22Rv1 (cell line): ENCODE measurements at regions not wholly inside any gene's neighbourhood (a gene's known extent, or its start where the extent isn't known, plus 50 kb on each side); places are given as distances from the start of the nearest gene placed in this dataset.
"Not testable (repeated sequence)": the region's sequence is repeated elsewhere in the genome, so short reads cannot be mapped to it uniquely, and the experiment has no call there.

Experiments used
- ZFX ChIP-seq: fragments of 450-650 bp; IDR thresholded peaks from 2 replicates; pipeline ENCODE4 v1.6.1; 2017; ENCODE audit warnings: antibody characterized with exemption, borderline replicate concordance
- TF ChIP-seq, protein P1 (sequence below): fragments of 450-650 bp; IDR thresholded peaks from 2 replicates; pipeline ENCODE4 v1.5.1; 2017; ENCODE audit warnings: mild to moderate bottlenecking

DNA sequence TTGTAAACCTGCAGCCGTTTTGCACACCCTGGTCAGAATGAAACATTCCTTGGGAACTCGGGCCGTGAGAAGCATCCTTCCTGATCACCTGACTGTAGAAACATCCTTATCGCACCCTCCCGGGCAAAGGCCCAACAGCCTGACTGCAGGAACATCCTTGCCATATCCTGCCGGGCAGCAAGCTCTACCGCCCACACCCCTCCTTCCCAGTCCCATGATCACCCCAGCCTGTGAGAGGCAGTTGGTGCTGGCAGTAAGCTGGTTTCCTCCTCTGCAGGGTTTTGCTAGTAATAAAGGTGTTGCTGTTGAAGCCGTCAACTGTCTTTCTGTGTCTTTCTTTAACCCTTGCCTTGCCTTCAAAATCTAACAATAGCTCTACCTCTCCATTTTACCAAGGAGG is 816.1 kb downstream of the FOXD4L5 start:
- TF ChIP-seq, protein P1, sequence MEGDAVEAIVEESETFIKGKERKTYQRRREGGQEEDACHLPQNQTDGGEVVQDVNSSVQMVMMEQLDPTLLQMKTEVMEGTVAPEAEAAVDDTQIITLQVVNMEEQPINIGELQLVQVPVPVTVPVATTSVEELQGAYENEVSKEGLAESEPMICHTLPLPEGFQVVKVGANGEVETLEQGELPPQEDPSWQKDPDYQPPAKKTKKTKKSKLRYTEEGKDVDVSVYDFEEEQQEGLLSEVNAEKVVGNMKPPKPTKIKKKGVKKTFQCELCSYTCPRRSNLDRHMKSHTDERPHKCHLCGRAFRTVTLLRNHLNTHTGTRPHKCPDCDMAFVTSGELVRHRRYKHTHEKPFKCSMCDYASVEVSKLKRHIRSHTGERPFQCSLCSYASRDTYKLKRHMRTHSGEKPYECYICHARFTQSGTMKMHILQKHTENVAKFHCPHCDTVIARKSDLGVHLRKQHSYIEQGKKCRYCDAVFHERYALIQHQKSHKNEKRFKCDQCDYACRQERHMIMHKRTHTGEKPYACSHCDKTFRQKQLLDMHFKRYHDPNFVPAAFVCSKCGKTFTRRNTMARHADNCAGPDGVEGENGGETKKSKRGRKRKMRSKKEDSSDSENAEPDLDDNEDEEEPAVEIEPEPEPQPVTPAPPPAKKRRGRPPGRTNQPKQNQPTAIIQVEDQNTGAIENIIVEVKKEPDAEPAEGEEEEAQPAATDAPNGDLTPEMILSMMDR = not testable (repeated sequence)
- not testable (repeated sequence) for TF ChIP-seq ZFX
